Ishikawa (cell line): ENCODE measurements at regions not wholly inside any gene's neighbourhood (a gene's known extent, or its start where the extent isn't known, plus 50 kb on each side); places are given as distances from the start of the nearest gene placed in this dataset.

Experiments
- EP300 ChIP-seq: IDR thresholded peaks from 2 replicates; pipeline ENCODE4 v1.6.1; 2012; ENCODE audit warnings: borderline replicate concordance
- FOXM1 ChIP-seq: IDR thresholded peaks from 2 replicates; pipeline ENCODE4 v1.6.1; 2012; ENCODE audit warnings: low read depth, borderline replicate concordance
- RAD21 ChIP-seq: IDR thresholded peaks from 2 replicates; pipeline ENCODE4 v1.6.1; 2012; ENCODE audit warnings: low read depth
- TAF1 ChIP-seq: IDR thresholded peaks from 2 replicates; pipeline ENCODE4 v1.6.1; 2012; ENCODE audit warnings: low read depth, mild to moderate bottlenecking
- TEAD4 ChIP-seq: IDR thresholded peaks from 2 replicates; pipeline ENCODE4 v1.6.1; 2012
- TF ChIP-seq, protein P1 (sequence below): IDR thresholded peaks from 2 replicates; pipeline ENCODE4 v1.6.1; 2012

DNA sequence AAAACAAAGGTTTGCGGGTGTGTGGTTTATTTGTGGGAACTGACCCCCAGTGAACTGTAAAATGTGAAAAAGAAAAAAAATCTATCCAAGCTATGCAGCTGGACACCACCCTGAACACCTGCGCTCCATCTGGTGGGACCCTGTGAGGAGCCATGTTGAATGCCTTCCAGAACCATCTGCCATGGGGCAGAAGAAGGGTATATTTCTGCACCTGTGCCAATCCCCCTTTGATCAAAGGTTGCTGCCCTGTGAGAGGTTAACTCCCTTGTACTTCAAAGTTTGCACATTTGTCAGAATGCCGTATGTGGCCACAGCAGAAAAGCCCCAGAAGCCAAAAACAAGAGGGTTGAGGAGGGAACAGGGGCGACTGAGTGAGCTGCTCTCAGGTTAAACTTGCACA lies 148.5 kb upstream of the ALDH1B1 start:
- TF ChIP-seq TEAD4 (no peak), FOXM1 (no peak), RAD21 (no peak), EP300 (no peak), TAF1 (no peak)
- TF ChIP-seq, protein P1, sequence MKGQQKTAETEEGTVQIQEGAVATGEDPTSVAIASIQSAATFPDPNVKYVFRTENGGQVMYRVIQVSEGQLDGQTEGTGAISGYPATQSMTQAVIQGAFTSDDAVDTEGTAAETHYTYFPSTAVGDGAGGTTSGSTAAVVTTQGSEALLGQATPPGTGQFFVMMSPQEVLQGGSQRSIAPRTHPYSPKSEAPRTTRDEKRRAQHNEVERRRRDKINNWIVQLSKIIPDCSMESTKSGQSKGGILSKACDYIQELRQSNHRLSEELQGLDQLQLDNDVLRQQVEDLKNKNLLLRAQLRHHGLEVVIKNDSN, result no peak
